ENCODE measurements at regions not wholly inside any gene's neighbourhood (a gene's known extent, or its start where the extent isn't known, plus 50 kb on each side); places are given as distances from the start of the nearest gene placed in this dataset.

DNA sequence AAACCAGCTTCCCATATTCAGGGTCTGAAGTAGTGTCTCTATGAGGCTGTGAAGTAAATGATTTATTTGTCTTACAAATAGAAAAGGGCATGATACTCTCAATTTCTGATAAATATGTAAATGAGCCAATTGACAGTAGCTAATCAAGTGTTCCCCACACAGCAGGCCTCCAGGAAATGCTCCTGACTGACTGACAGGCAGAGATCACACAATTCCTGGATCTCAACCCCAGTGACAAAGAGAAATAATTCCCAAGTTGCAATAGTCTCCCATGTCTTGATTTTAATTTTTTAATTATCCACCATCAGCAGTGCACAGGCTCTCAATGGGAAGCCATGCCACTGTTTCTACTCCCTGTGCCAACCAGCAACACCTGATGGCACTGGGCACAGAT is 390.4 kb downstream of the SOX11 start:
- TF ChIP-seq ZIK1 (CRISPR knock-in tag; IDR thresholded peaks at IDR 0.05; ENCODE audit: borderline replicate concordance, low read depth) (no peak), JARID2 (CRISPR knock-in tag; IDR thresholded peaks at IDR 0.05; ENCODE audit: insufficient replicate concordance) (no peak), ZNF543 (CRISPR knock-in tag; IDR thresholded peaks at IDR 0.05) (no peak), KLF12 (CRISPR knock-in tag; IDR thresholded peaks at IDR 0.05; ENCODE audit: borderline replicate concordance) (no peak)
- Histone ChIP-seq H2AFZ (ENCODE audit: low read length) (no peak overlapping the region), H3K4me1 (ENCODE audit: insufficient read depth, low read length) (no peaks in the 10 kb centered on the region), H3K4me2 (ENCODE audit: low read depth, low read length) (no peak overlapping the region), H3K27me3 (ENCODE audit: control insufficient read depth in 1 of 2, insufficient read depth in 2 of 2, low read length in 2 of 2) (no peaks in the 10 kb centered on the region), H3K4me3 (replicated peaks in 1 of 3; ENCODE audit: insufficient read depth in 1 of 3, low read depth in 2 of 3, low read length in 3 of 3) (no peak overlapping the region), H3K36me3 (replicated peaks in 1 of 2; ENCODE audit: control insufficient read depth in 1 of 2, insufficient read depth in 2 of 2, low read length in 2 of 2) (no peaks in the 10 kb centered on the region), H4K20me1 (ENCODE audit: insufficient read depth, low read length) (no peaks in the 10 kb centered on the region), H3K9me3 (ENCODE audit: low read length) (peaks cover 50% of the 10 kb centered on the region), H3K27ac (ENCODE audit: extremely low read length, insufficient read depth, low read length) (no peak overlapping the region), H3K79me2 (ENCODE audit: insufficient read depth, low read length) (no peaks in the 10 kb centered on the region), H3K9ac (ENCODE audit: insufficient read depth, low read depth, low read length) (no peak overlapping the region)
- ATAC-seq (no peak), DNase-seq (ENCODE audit: low spot score) (no peak), FAIRE-seq (no peak)
- POLR2A ChIA-PET = no interaction called here
- intact Hi-C loops (cut with micrococcal nuclease; ENCODE audit: unreplicated experiment) (no loop called here), in situ Hi-C loops (cut with HindIII; ENCODE audit: extremely low pct_ligation_motif_present, low pct_unique_long_range_greater_than_20kb) (no loop called here)
- BruUV-seq (replicated peaks) = no TSS peak
- CTCF ChIA-PET (ENCODE audit: low intra/inter-chr PET ratio, low total read pairs) = no interaction called here

DNA sequence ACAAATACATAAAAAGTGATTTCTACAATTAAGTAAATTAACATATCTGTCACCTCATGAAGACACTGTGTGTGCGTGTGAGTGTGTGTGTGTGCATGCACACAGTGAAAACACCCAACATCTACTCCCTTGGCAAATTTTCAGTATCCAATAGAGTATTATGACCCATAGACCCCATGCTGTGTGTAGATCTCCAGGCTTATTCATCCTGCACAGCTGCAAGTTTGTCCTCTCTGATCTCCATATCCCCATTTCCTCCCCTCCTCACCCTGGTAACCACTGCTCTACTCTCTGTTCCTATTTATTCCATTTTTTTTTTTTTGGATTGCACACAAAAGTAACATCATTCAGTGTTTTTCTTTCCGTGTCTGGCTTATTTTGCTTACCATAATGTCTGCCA is 391.0 kb downstream of the SOX11 start:
- POLR2A ChIA-PET = no interaction called here
- TF ChIP-seq, protein P1, sequence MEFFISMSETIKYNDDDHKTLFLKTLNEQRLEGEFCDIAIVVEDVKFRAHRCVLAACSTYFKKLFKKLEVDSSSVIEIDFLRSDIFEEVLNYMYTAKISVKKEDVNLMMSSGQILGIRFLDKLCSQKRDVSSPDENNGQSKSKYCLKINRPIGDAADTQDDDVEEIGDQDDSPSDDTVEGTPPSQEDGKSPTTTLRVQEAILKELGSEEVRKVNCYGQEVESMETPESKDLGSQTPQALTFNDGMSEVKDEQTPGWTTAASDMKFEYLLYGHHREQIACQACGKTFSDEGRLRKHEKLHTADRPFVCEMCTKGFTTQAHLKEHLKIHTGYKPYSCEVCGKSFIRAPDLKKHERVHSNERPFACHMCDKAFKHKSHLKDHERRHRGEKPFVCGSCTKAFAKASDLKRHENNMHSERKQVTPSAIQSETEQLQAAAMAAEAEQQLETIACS (CRISPR knock-in tag; IDR thresholded peaks at IDR 0.05) = no peak
- TF ChIP-seq CEBPB (IDR thresholded peaks at IDR 0.05; ENCODE audit: borderline replicate concordance, low read depth, low read length) = no peak
- TF ChIP-seq TSC22D2 (CRISPR knock-in tag; IDR thresholded peaks at IDR 0.05; ENCODE audit: borderline replicate concordance) = no peak
- TF ChIP-seq KLF6 (CRISPR knock-in tag; IDR thresholded peaks at IDR 0.05) = no peak
- TF ChIP-seq CCAR2 (optimal IDR thresholded peaks at IDR 0.05; ENCODE audit: low read depth, low read length) = no peak
- no peak for TF ChIP-seq BRCA1 (CRISPR knock-in tag; IDR thresholded peaks at IDR 0.05)

More for the DNA sequence above, 391.0 kb downstream of the SOX11 start:
- Histone ChIP-seq H3K79me2 (ENCODE audit: insufficient read depth, low read length) (no peaks in the 10 kb centered on the region), H3K9ac (ENCODE audit: insufficient read depth, low read depth, low read length) (no peak overlapping the region), H3K9me3 (ENCODE audit: low read length) (peaks cover 49% of the 10 kb centered on the region), H2AFZ (ENCODE audit: low read length) (no peak overlapping the region), H4K20me1 (ENCODE audit: insufficient read depth, low read length) (no peaks in the 10 kb centered on the region), H3K36me3 (replicated peaks in 1 of 2; ENCODE audit: control insufficient read depth in 1 of 2, insufficient read depth in 2 of 2, low read length in 2 of 2) (no peaks in the 10 kb centered on the region), H3K4me1 (ENCODE audit: insufficient read depth, low read length) (no peaks in the 10 kb centered on the region), H3K4me2 (ENCODE audit: low read depth, low read length) (no peak overlapping the region), H3K4me3 (replicated peaks in 1 of 3; ENCODE audit: insufficient read depth in 1 of 3, low read depth in 2 of 3, low read length in 3 of 3) (no peak overlapping the region), H3K27ac (ENCODE audit: extremely low read length, insufficient read depth, low read length) (no peak overlapping the region), H3K27me3 (ENCODE audit: control insufficient read depth in 1 of 2, insufficient read depth in 2 of 2, low read length in 2 of 2) (no peaks in the 10 kb centered on the region)
- CTCF ChIA-PET (ENCODE audit: low intra/inter-chr PET ratio, low total read pairs) = no interaction called here
- FAIRE-seq = no peak
- intact Hi-C loops (cut with micrococcal nuclease; ENCODE audit: unreplicated experiment) = no loop called here
- BruUV-seq (replicated peaks) = no TSS peak
- no peak for DNase-seq (ENCODE audit: low spot score)
- no peak for ATAC-seq
- in situ Hi-C loops (cut with HindIII; ENCODE audit: extremely low pct_ligation_motif_present, low pct_unique_long_range_greater_than_20kb) = no loop called here
- under 1% methylated on average over 2 of the region's 2 CpGs for WGBS (ENCODE audit: low lambda C conversion rate)

Measured in HepG2 (cell line).